Right renal pelvis (tissue), 4 donors: ENCODE measurements at regions not wholly inside any gene's neighbourhood (a gene's known extent, or its start where the extent isn't known, plus 50 kb on each side); places are given as distances from the start of the nearest gene placed in this dataset.

Experiments used
- DNase-seq, 4 donors: peaks; one replicate each; pipeline ENCODE4 v3.0.0-alpha.2; 2013; ENCODE audit warnings: low read depth in 4 of 4, low spot score in 3 of 4, missing footprints in 1 of 4

DNA sequence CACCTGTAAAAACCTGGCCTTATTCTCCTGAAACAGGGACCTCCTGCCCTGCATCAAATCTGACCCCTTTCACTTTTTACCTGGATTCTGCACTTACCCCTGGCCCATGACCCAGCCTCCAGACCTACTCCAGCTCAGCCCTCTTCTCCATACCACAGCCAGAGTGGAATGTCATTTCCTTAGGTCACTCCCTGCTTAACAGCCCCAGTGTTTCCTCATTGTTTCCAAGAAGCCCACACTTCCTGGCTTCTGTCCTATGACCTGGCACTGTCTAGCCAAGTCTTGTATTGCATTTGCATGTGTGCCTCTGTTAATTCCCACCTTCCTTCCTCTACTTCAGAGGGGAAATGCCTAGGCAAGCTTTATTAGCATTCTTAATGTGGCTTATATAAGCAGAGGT, 51.4 kb upstream of the TRIB2 start:
- no peak for DNase-seq

DNA sequence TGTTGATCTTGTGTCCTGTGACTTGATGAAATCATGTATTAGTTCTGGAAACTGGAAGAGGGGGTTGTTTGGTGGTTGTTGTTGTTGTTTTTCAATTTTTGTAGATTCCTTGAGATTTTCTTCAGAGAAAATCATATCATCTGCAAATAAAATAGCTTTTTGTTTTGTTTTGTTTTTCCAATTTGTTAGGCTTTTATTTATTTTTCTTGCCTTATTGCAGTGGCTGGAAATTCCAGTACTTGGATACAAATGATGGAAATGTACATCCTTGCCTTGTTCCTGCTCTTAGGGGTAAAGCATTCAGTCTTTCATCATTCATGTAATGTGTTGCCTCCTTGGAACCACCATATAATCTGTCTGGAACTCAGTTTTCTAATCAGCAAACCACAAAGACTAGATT, 50.3 kb upstream of the TRIB2 start:
- DNase-seq = no peak
